ENCODE measurements at regions not wholly inside any gene's neighbourhood (a gene's known extent, or its start where the extent isn't known, plus 50 kb on each side); places are given as distances from the start of the nearest gene placed in this dataset.

GRCh38 chr2:239826786-239827522 is 198.2 kb downstream of the NDUFA10 start:
- no peak for TF ChIP-seq POLR2A (IDR thresholded peaks at IDR 0.05)
- TF ChIP-seq CTCF (IDR thresholded peaks at IDR 0.05), result no peak
- Histone ChIP-seq H3K4me1 (peaks cover 0 to 6% (median 0%) of the 10 kb centered on the region in 4 donors), H3K9me3 (no peaks in the 10 kb centered on the region), H3K36me3 (no peaks in the 10 kb centered on the region), H3K27ac (no peak overlapping the region), H3K27me3 (no peaks in the 10 kb centered on the region), H3K4me3 (no peak overlapping the region)
- peak; percentile 8 to 29 (median 24) for DNase-seq

- Histone ChIP-seq H3K27me3 (no peaks in the 10 kb centered on the region), H3K9me3 (no peaks in the 10 kb centered on the region), H3K27ac (no peak overlapping the region), H3K36me3 (no peaks in the 10 kb centered on the region), H3K4me1 (peaks cover 0 to 6% (median 0%) of the 10 kb centered on the region in 4 donors), H3K4me3 (no peak overlapping the region)
- no peak for TF ChIP-seq POLR2A (IDR thresholded peaks at IDR 0.05)
- no peak for TF ChIP-seq CTCF (IDR thresholded peaks at IDR 0.05)
- DNase-seq, result peak in 2 of 3 donors; percentile 3 to 20
These were observed 198.8 kb downstream of the NDUFA10 start for GRCh38 chr2:239826376-239826775.

- DNase-seq, result no peak
- Histone ChIP-seq H3K4me1 (peaks cover 0 to 3% (median 0%) of the 10 kb centered on the region in 4 donors), H3K9me3 (no peaks in the 10 kb centered on the region), H3K4me3 (no peak overlapping the region), H3K36me3 (no peaks in the 10 kb centered on the region), H3K27ac (no peak overlapping the region), H3K27me3 (no peaks in the 10 kb centered on the region)
- no peak for TF ChIP-seq POLR2A (IDR thresholded peaks at IDR 0.05)
- TF ChIP-seq CTCF (IDR thresholded peaks at IDR 0.05), result no peak
These were observed 199.5 kb downstream of the NDUFA10 start for GRCh38 chr2:239825705-239825979.

- no peak for TF ChIP-seq POLR2A (IDR thresholded peaks at IDR 0.05)
- TF ChIP-seq CTCF (IDR thresholded peaks at IDR 0.05), result no peak
- H3K4me3 ChIP-seq, result no peak overlapping the region
- H3K36me3 ChIP-seq, result no peaks in the 10 kb centered on the region
- H3K27me3 ChIP-seq, result no peaks in the 10 kb centered on the region
- no peak overlapping the region for H3K27ac ChIP-seq
- peak; percentile 14 to 24 (median 19) for DNase-seq
- H3K9me3 ChIP-seq, result no peaks in the 10 kb centered on the region
- no peaks in the 10 kb centered on the region for H3K4me1 ChIP-seq
These were observed 200.1 kb downstream of the NDUFA10 start for GRCh38 chr2:239824866-239825704.

GRCh38 chr2:239824046-239824694 is 201.0 kb downstream of the NDUFA10 start:
- Histone ChIP-seq H3K27ac (no peak overlapping the region), H3K36me3 (no peaks in the 10 kb centered on the region), H3K27me3 (no peaks in the 10 kb centered on the region), H3K4me3 (no peak overlapping the region), H3K9me3 (no peaks in the 10 kb centered on the region), H3K4me1 (no peaks in the 10 kb centered on the region)
- TF ChIP-seq POLR2A (IDR thresholded peaks at IDR 0.05) (no peak), CTCF (IDR thresholded peaks at IDR 0.05) (peak in 4 of 6 experiments; percentile 4 to 26 (median 21))
- peak in 2 of 3 donors; percentile 9 to 26 for DNase-seq
